HG03064 (cell line): ENCODE measurements at regions not wholly inside any gene's neighbourhood (a gene's known extent, or its start where the extent isn't known, plus 50 kb on each side); places are given as distances from the start of the nearest gene placed in this dataset.

Source experiments
- ATAC-seq: cut with Tn5 transposase; IDR thresholded peaks from one replicate; pipeline ENCODE4 v1.9.1; 2021; ENCODE audit warnings: low read depth; ENCODE audit not compliant: unreplicated experiment

DNA sequence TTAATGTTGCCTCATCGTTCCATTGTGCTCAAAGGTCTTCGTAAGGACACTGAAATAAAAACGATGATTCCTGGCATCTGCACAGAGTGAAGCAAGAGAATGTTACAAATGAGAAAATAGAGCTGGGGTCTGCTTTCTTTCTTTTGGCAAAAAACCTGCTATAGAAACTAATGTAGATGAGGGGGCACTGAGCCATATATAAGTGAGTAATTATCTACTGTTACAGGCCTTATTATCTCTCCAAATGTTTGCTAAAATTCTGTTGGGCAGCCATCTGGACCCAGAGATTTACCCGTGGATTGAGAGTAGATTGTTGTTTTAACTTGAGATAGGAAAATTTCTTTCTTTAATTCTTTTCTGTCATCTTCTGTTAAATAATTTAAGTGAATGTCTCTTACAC is 472.5 kb upstream of the PIK3C3 start:
- ATAC-seq, result no peak

- ATAC-seq, result no peak
These were observed 488.4 kb upstream of the PIK3C3 start for GRCh38 chr18:41466436-41467160.

GRCh38 chr18:41465386-41465785 is 489.6 kb upstream of the PIK3C3 start:
- no peak for ATAC-seq

GRCh38 chr18:41464278-41464677 is 490.8 kb upstream of the PIK3C3 start:
- no peak for ATAC-seq

DNA sequence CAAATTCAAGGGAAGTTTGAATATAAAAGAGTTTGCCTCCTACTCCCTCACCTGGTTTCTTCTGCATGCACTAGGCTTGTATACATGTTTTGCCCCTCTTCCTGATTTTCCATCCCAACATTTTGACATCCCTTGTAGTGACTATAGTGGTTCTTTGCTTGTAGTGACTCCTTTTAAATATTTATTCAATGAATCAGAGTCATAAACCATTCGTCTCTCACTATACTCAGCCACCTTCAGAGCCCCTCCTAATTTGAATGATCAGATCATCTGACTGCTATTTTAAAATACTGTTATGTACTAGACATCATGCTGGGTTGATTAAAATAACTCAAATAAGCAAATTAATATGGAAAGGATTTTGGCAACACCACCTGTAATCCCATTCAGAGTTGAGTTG is 492.1 kb upstream of the PIK3C3 start:
- ATAC-seq, result no peak

GRCh38 chr18:41461114-41461513 is 493.9 kb upstream of the PIK3C3 start:
- ATAC-seq, result no peak

GRCh38 chr18:41459656-41460055 is 495.4 kb upstream of the PIK3C3 start:
- ATAC-seq, result no peak

DNA sequence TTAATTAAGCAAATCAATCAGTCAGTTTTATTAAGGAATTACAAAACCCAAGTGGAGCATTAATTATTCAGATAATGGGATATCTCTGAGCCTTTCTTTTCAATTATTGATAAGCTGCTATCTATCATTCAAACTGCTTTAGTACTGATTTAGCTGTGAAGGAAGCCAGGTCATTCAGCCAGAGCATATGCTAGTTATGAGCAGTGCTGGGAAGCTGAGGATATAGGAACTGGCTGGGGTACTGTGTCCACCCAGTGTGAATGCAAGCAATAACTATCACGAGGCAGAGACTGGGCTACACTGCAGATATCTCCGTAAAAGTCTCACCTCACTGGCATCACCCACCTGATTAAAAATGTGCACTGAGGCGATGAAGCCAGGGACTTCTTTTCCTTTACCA is 496.7 kb upstream of the PIK3C3 start:
- ATAC-seq, result no peak

DNA sequence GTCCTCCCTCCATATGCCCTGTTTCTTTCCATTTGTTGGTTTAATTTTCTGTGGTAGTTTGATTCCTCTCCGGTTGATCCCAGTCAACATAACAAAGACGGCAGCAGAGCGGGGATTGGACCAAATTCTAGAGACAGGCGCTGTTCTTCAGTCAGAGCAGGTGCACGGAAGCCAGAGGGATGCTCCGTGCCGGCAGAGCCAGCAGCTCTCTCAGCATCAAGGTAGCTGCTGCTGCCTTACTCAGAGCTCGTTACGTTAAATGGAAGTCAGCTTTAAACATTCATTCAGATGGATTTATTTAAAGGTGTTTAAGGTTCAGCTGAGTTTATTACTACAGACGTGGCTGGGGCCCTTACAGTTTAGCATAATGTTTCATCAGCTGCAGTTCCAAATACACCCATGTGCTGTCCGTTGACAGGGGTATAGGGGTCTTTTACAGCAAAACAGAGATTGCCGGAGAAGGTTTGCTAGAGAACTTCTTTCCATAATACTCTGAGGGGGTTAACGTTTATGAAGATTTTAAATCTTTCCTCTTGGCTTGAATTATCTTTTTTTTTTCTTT is 497.2 kb upstream of the PIK3C3 start:
- ATAC-seq, result no peak

- ATAC-seq, result no peak
These were observed 498.2 kb upstream of the PIK3C3 start for GRCh38 chr18:41456831-41457230.

DNA sequence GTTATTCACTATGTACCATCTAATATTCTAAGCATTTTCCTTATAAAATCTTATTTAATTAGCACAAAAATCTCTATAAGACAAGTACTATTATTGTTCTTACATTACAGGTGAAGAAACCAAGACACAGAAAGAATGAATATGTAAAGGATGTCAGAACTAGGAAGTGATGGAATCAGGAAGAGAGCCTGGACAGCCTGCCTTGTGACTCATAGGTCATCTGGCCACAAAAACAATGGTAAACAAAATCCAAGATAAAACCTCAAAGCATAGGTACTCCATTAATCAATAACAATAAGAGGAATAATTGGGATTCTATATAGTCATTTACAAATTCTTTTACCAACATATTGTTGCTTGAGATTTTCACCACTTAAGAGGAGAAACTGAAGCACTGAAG is 505.4 kb upstream of the PIK3C3 start:
- ATAC-seq, result no peak

DNA sequence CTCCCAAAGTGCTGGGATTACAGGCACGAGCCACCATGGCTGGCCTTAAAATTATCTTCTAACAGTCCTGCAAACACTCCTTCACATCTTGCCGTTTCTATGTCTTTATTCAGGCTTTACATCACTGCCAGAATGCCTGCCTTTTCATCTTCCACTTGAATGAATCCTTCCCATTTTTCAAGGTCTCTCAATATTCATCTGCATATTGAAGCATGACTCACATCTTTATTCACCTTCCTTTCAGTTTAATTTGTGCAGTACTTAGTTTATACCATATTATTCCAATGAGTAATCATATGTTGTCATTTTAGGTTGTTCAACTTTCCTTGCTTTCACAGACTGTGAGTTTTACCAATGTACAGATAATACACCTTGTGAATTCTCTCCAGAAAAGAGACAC is 510.1 kb upstream of the PIK3C3 start:
- ATAC-seq, result no peak

DNA sequence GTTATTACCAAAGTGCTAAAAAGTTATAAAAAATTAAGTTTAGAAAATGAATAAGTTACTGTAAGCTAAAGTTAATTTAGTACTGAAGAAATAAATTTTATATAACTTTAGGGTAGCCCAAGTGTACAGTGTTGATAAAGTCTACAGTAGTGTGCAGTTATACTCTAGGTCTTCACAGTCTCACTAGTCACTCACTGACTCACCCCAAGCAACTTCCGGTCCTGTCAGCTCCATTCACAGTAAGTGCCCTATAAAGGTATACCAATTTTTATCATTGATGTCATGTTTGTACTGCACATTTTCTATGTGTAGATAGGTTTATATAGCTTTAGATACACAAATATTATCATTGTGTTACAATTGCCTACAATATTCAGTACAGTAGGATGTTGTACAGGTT is 518.3 kb upstream of the PIK3C3 start:
- ATAC-seq, result no peak

DNA sequence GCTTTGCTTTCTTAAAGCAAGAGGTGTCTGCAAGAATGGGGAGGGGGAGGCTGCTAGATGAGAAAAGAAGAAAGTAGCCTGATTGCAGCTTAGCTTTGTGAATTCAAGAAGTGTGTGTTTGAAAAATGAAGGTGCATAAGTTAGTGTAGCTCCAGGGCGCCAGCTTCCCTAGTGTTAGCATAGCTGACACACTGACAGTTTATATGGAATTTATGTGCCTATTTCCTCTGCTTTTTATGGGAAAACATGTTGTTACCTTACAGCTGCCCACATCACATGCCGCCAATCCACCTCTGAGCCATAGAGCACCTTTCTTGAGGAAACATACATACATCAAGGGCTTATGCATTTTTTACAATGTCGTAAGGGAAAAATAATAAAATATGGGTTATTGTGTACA is 536.4 kb upstream of the PIK3C3 start:
- no peak for ATAC-seq

GRCh38 chr18:41416044-41416443 is 539.0 kb upstream of the PIK3C3 start:
- no peak for ATAC-seq

DNA sequence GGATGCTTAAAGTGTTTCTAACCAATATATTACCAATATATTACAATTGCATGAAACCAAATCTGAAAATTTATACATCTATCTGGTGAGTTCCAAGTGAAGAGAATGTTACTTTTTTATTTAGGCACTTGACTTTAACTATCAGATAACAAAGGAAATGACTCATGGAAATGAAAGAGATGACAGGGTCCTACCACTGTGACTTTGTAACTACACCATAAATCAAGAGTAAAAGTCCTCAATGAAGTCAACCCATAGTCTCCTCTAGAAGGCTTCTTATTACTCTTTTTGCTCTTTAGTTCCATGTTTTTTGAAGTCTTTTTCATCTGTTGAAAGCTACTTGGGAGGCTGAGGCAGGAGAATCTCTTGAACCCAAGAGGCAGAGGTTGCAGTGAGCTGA is 545.0 kb upstream of the PIK3C3 start:
- ATAC-seq, result no peak

GRCh38 chr18:41406834-41407233 is 548.2 kb upstream of the PIK3C3 start:
- no peak for ATAC-seq

DNA sequence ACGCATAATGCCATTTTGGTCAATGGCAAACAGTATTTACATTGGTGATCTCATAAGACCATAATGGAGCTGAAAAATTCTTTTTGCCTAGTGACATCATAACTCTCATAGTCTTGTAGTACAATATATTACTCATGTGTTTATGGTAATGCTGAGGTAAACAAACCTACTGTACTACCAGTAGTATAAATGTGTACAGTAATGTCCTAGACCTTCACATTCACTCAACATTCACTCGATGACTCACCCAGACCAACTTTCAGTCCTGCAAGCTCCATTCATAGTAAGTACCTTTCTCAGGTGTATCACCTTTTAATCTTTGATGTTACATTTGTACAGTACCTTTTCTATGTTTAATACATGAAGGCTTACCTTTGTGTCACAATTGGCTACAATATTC is 558.2 kb upstream of the PIK3C3 start:
- ATAC-seq, result no peak

GRCh38 chr18:41396211-41396610 is 558.8 kb upstream of the PIK3C3 start:
- ATAC-seq, result no peak

- ATAC-seq, result no peak
These were observed 559.3 kb upstream of the PIK3C3 start for GRCh38 chr18:41395695-41396094.

GRCh38 chr18:41391616-41392595 is 563.1 kb upstream of the PIK3C3 start:
- no peak for ATAC-seq
